GM12892 (cell line): ENCODE measurements at regions not wholly inside any gene's neighbourhood (a gene's known extent, or its start where the extent isn't known, plus 50 kb on each side); places are given as distances from the start of the nearest gene placed in this dataset.

ENCODE experiments used
- POLR2A ChIP-seq: IDR thresholded peaks from 2 replicates; pipeline ENCODE4 v1.6.1; 2011; ENCODE audit warnings: low read depth, low read length, control low read depth
- POLR2AphosphoS5 ChIP-seq: IDR thresholded peaks from 2 replicates; pipeline ENCODE4 v1.6.1; 2011; ENCODE audit warnings: low read depth, low read length, control low read depth

DNA sequence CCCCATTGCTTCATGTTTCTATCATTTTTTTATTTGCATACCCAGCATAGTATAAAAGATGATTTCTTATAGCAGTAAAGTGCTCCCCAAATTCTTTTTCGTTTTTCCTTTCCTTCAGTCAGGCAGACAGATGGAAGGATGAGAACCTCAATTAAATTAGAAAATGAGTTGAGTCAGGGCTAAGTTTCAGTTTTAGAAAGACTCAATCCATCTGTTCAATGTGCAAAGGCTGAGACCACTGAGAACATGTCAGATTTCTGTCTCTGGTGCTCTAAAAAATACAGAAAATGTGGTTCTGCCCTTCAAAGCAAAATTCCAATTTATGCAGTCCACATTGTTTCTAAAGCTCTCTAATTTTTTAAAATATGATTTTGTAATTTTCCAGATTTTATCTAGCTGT is 257.6 kb upstream of the HS3ST5 start:
- no peak for TF ChIP-seq POLR2AphosphoS5
- TF ChIP-seq POLR2A: no peak
